Right atrium auricular region (tissue), 2 donors: ENCODE measurements at regions not wholly inside any gene's neighbourhood (a gene's known extent, or its start where the extent isn't known, plus 50 kb on each side); places are given as distances from the start of the nearest gene placed in this dataset.

Source experiments
- DNase-seq: peaks from one replicate; pipeline ENCODE4 v3.0.0-alpha.2; 2019; ENCODE audit warnings: low spot score
- H3K27ac ChIP-seq, 2 donors: fragments of 200-600 bp; sonication (generic); 1 replicate in 1 of 2; 2 replicates in 1 of 2; pipeline ENCODE4 v1.5.1; 2016 to 2019
- H3K27me3 ChIP-seq, 2 donors: fragments of 200-600 bp; sonication (generic); one replicate each; pipeline versions ENCODE4 v1.5.1 to v1.6.0; 2017 to 2019
- H3K36me3 ChIP-seq: fragments of 200-600 bp; sonication (generic); one replicate; pipeline ENCODE4 v1.5.1; 2016
- H3K4me1 ChIP-seq, 2 donors: fragments of 200-600 bp; sonication (generic); one replicate each; pipeline versions ENCODE4 v1.5.1 to v1.6.0; 2017 to 2019
- H3K4me3 ChIP-seq, 2 donors: fragments of 200-600 bp; sonication (generic); 1 replicate in 1 of 2; 2 replicates in 1 of 2; pipeline ENCODE4 v1.5.1; 2017 to 2019; ENCODE audit warnings: mild to moderate bottlenecking in 1 of 2, moderate library complexity in 1 of 2
- H3K9me3 ChIP-seq, 2 donors: fragments of 200-600 bp; sonication (generic); one replicate each; pipeline ENCODE4 v1.5.1; 2019
- TF ChIP-seq, protein P1 (sequence below), 2 donors: fragments of 200-600 bp; sonication (generic); IDR thresholded peaks; one replicate each; pipeline ENCODE4 v1.5.1; 2019; ENCODE audit warnings: antibody characterized with exemption in 2 of 2

DNA sequence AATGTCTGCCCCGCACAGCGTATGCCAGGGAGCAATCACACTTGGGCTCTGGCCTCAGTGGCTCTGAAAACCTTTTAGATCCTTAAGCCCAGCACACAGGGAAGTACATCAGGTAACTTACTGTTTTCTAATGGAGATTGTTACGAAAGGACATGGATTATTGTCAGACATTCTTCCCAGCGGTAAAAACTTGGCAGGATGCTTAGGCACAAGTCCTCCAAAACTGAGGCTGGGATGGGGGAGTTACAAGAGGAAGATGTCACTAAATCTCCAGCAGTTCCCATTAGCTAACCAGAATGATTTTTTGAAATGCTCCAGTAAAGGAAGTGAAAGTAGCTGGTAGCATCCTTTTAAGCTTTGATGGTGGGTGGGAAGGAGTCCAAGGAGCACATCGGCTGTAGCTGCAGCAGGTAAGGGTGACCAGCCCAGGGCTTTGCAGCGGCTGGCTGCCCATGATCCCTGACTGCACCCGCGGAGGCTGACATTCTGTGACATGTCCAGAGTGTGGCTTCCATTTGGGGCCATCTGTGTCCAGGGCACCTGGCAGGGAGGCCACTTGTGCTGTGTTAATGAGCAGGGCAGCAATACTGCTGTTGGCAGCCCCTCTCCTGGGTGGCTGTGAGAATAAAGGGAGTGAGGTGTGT, 165.8 kb downstream of the GADD45G start:
- Histone ChIP-seq H3K36me3 (no peaks in the 10 kb centered on the region), H3K9me3 (no peaks in the 10 kb centered on the region), H3K4me1 (peaks cover 0 to 8% of the 10 kb centered on the region in 2 donors), H3K27me3 (no peaks in the 10 kb centered on the region), H3K4me3 (no peak overlapping the region), H3K27ac (no peak overlapping the region)
- DNase-seq: no peak
- TF ChIP-seq, protein P1, sequence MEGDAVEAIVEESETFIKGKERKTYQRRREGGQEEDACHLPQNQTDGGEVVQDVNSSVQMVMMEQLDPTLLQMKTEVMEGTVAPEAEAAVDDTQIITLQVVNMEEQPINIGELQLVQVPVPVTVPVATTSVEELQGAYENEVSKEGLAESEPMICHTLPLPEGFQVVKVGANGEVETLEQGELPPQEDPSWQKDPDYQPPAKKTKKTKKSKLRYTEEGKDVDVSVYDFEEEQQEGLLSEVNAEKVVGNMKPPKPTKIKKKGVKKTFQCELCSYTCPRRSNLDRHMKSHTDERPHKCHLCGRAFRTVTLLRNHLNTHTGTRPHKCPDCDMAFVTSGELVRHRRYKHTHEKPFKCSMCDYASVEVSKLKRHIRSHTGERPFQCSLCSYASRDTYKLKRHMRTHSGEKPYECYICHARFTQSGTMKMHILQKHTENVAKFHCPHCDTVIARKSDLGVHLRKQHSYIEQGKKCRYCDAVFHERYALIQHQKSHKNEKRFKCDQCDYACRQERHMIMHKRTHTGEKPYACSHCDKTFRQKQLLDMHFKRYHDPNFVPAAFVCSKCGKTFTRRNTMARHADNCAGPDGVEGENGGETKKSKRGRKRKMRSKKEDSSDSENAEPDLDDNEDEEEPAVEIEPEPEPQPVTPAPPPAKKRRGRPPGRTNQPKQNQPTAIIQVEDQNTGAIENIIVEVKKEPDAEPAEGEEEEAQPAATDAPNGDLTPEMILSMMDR (IDR thresholded peaks at IDR 0.05): no peak

DNA sequence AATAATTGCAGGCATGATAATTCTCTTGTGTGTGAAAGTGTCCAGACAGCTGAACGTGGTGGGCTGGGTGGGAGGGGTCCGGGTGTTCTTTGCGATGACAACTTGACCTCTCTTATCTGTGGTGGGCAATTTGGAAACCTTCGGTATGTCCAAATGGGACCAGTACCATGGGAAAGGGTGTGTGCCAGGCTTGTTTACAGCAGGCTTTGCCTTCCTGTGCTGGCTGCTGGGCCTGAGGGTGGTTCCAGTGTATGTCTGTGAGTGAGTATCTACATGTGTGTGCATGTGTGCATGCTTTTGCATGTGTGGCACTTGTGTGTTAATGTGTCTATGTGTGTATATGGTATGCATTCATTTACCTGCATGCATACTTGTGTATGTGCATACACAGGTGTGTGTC, 166.4 kb downstream of the GADD45G start:
- Histone ChIP-seq H3K27me3 (no peaks in the 10 kb centered on the region), H3K4me3 (no peak overlapping the region), H3K27ac (no peak overlapping the region), H3K9me3 (no peaks in the 10 kb centered on the region), H3K4me1 (peaks cover 0 to 8% of the 10 kb centered on the region in 2 donors), H3K36me3 (no peaks in the 10 kb centered on the region)
- DNase-seq: no peak
- TF ChIP-seq, protein P1 (IDR thresholded peaks at IDR 0.05): no peak

DNA sequence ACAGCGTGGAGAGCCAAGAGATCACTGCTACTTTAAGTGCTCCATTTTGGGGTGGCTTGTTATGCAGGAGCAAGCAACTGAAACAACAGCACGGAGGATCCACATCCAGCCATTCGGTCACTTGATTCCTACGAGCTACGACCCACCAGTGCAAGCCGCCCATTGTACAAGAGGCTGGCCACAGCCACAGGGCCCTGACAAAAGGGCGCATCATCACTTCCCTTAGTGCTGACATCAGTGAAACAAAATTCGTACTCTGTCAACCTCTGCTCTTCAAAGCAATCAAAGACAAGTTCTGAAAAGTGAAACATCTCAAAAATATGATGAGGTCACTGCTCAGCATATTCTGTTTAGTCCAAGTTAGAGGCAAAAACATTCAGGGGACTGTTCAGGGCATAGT, 168.4 kb downstream of the GADD45G start:
- Histone ChIP-seq H3K27me3 (no peaks in the 10 kb centered on the region), H3K4me1 (peaks cover 0 to 8% of the 10 kb centered on the region in 2 donors), H3K9me3 (no peaks in the 10 kb centered on the region), H3K27ac (no peak overlapping the region), H3K36me3 (no peaks in the 10 kb centered on the region), H3K4me3 (no peak overlapping the region)
- DNase-seq: no peak
- TF ChIP-seq, protein P1 (IDR thresholded peaks at IDR 0.05): no peak

DNA sequence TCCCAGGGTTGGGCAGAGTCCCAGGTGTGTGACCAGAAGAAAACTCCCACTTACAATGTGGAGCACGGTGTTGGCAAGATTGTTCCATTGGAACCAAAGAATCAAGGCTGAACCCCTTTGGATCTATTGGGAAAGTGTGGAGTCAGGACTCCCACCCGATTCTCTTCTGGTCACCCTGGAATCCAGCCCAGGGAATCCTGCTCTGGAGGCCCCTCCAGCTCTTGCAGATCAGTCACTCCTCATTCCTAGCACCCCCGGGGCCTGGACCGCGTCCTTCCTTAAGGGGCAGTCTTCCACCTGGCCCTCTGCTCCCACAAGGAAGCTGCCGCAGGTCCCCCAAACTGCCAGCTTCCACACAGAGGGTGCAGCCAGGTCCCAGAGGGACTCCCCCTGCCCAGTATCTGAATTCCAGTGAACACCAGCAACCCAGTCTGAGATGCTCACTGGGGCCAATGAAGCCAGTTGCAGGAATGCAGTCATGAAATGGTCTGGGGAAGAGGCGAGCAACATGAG, 170.1 kb downstream of the GADD45G start:
- Histone ChIP-seq H3K9me3 (no peaks in the 10 kb centered on the region), H3K4me3 (no peak overlapping the region), H3K4me1 (peaks cover 0 to 8% of the 10 kb centered on the region in 2 donors), H3K27me3 (no peaks in the 10 kb centered on the region), H3K36me3 (no peaks in the 10 kb centered on the region), H3K27ac (no peak overlapping the region)
- TF ChIP-seq, protein P1 (IDR thresholded peaks at IDR 0.05): no peak
- DNase-seq: no peak

DNA sequence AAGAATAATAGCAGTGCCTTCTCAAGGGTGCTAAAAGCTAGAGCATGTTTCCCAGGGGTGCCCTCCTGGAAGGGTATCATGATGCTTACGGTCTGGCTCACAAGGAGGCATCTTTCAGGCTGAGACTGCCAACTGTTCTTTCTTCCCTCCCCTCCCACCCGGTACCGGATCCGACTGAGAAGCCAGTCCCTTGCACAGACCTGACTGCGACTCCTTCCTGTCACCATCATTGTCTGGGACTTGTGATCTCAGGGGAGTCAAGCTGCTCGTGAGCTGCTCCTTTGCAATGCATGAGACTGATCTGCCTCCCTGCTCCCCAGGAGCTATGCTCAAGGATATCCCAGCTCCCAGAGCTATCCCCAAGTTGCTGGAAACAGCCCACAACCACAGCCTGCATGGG, 170.8 kb downstream of the GADD45G start:
- Histone ChIP-seq H3K4me1 (peaks cover 0 to 5% of the 10 kb centered on the region in 2 donors), H3K27ac (no peak overlapping the region), H3K36me3 (no peaks in the 10 kb centered on the region), H3K27me3 (no peaks in the 10 kb centered on the region), H3K9me3 (no peaks in the 10 kb centered on the region), H3K4me3 (no peak overlapping the region)
- DNase-seq: no peak
- TF ChIP-seq, protein P1 (IDR thresholded peaks at IDR 0.05): no peak
